GM12872 (cell line): ENCODE measurements at regions not wholly inside any gene's neighbourhood (a gene's known extent, or its start where the extent isn't known, plus 50 kb on each side); places are given as distances from the start of the nearest gene placed in this dataset.

Experiments
- CTCF ChIP-seq: IDR thresholded peaks from 3 replicates; pipeline ENCODE4 v1.5.1; 2011; ENCODE audit warnings: low read depth, mild to moderate bottlenecking, low read length, moderate library complexity; ENCODE audit not compliant: insufficient read depth

GRCh38 chr4:170723171-170723570 is 633.4 kb upstream of the AADAT start:
- no peak for TF ChIP-seq CTCF

GRCh38 chr4:170721812-170722373 is 632.1 kb upstream of the AADAT start:
- no peak for TF ChIP-seq CTCF

- TF ChIP-seq CTCF: no peak
These were observed 627.1 kb upstream of the AADAT start for GRCh38 chr4:170716868-170717267.

- TF ChIP-seq CTCF: no peak
These were observed 616.2 kb upstream of the AADAT start for GRCh38 chr4:170705907-170706306.

- no peak for TF ChIP-seq CTCF
These were observed 610.3 kb upstream of the AADAT start for GRCh38 chr4:170700064-170700463.

GRCh38 chr4:170698334-170698733 is 608.6 kb upstream of the AADAT start:
- TF ChIP-seq CTCF: no peak

GRCh38 chr4:170697845-170698244 is 608.1 kb upstream of the AADAT start:
- no peak for TF ChIP-seq CTCF
